Endothelial cell (in vitro differentiated cells): ENCODE measurements at regions not wholly inside any gene's neighbourhood (a gene's known extent, or its start where the extent isn't known, plus 50 kb on each side); places are given as distances from the start of the nearest gene placed in this dataset.

Experiments
- DNase-seq: peaks from one replicate; pipeline ENCODE4 v3.0.0; 2021; ENCODE audit warnings: low spot score
- H3K27ac Mint-ChIP-seq: one replicate; pipeline ENCODE4 v1.8.0; 2021; ENCODE audit warnings: mixed read lengths, inconsistent platforms; ENCODE audit not compliant: unreplicated experiment
- H3K27me3 Mint-ChIP-seq: one replicate; pipeline ENCODE4 v1.8.0; 2021; ENCODE audit warnings: mild to moderate bottlenecking, moderate library complexity, mixed read lengths, inconsistent platforms; ENCODE audit not compliant: unreplicated experiment
- H3K36me3 Mint-ChIP-seq: one replicate; pipeline ENCODE4 v1.8.0; 2021; ENCODE audit warnings: mild to moderate bottlenecking, low read depth, mixed read lengths, inconsistent platforms; ENCODE audit not compliant: unreplicated experiment
- H3K4me1 Mint-ChIP-seq: one replicate; pipeline ENCODE4 v1.8.0; 2021; ENCODE audit warnings: mild to moderate bottlenecking, mixed read lengths, inconsistent platforms; ENCODE audit not compliant: unreplicated experiment
- H3K4me3 Mint-ChIP-seq: one replicate; pipeline ENCODE4 v1.8.0; 2021; ENCODE audit warnings: mild to moderate bottlenecking, mixed read lengths, inconsistent platforms; ENCODE audit not compliant: unreplicated experiment
- H3K9me3 Mint-ChIP-seq: one replicate; pipeline ENCODE4 v1.8.0; 2021; ENCODE audit warnings: mixed read lengths, inconsistent platforms; ENCODE audit not compliant: unreplicated experiment
- CTCF ChIP-seq: fragments of 200-600 bp; sonication (generic); IDR thresholded peaks from one replicate; pipeline ENCODE4 v1.5.0; 2021; ENCODE audit warnings: antibody characterized with exemption; ENCODE audit not compliant: unreplicated experiment

GRCh38 chr5:141783947-141784296 is 94.3 kb downstream of the PCDH1 start:
- H3K27ac Mint-ChIP-seq: no peak overlapping the region
- no peak overlapping the region for H3K4me3 Mint-ChIP-seq
- peaks cover 10% of the 10 kb centered on the region for H3K27me3 Mint-ChIP-seq
- no peak for TF ChIP-seq CTCF
- no peaks in the 10 kb centered on the region for H3K36me3 Mint-ChIP-seq
- H3K9me3 Mint-ChIP-seq: no peaks in the 10 kb centered on the region
- no peak for DNase-seq
- peaks cover 15% of the 10 kb centered on the region for H3K4me1 Mint-ChIP-seq

DNA sequence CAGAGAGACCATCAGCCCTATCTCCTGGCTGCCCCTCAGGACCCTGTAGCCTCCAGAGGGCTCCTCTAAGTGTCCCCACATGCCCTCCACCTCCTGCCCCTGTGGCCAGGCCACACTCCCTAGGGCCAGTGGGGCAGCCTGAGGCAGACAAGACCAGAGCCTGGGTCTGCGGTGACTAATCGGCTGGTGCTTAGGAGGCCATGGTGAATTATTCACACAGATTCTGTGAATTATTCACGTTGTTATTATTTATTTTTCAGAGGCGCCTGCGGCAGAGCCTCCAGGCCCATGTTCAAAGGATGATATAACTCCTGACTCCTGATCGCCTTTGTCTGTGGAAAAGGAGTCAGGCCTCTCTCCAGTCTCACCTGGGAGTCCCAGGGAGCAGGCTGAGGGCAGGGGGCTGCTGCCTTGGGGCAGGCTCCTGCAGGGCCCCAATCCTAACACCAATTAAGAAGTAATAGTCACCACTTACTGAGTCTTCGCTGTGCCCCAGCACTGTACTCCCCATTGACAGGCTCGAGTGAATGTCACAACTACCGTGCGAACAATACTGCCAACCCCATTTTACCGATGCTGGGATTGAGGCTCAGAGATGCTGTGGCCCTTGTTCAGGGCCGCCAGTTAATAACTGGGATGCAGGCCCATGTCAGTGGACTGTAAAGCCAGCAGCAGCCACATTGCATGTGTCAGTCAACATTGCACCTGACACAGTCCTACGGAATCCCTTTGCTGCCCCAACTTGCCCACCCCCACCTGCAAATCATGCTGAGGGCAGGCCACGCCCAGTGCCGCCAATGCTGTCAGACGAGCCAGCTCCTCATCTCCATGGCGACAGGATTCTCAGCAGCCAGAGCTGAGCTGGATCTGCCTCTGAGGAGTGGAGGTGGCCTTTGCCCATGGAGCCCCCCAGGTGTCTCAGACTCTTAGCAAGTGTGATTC is 94.9 kb downstream of the PCDH1 start:
- Mint-ChIP-seq H3K36me3 (no peaks in the 10 kb centered on the region), H3K27ac (no peak overlapping the region)
- DNase-seq: no peak

GRCh38 chr5:141781910-141782309 is 96.3 kb downstream of the PCDH1 start:
- Mint-ChIP-seq H3K4me3 (no peak overlapping the region), H3K4me1 (peaks cover 10% of the 10 kb centered on the region), H3K9me3 (no peaks in the 10 kb centered on the region), H3K27ac (no peak overlapping the region), H3K36me3 (no peaks in the 10 kb centered on the region), H3K27me3 (peaks cover 11% of the 10 kb centered on the region)
- no peak for DNase-seq
- no peak for TF ChIP-seq CTCF

More for the DNA sequence above, 94.9 kb downstream of the PCDH1 start:
- Mint-ChIP-seq H3K4me1 (peaks cover 12% of the 10 kb centered on the region), H3K9me3 (no peaks in the 10 kb centered on the region), H3K4me3 (no peak overlapping the region), H3K27me3 (peaks cover 11% of the 10 kb centered on the region)
- TF ChIP-seq CTCF: no peak

GRCh38 chr5:141780952-141781781 is 97.0 kb downstream of the PCDH1 start:
- Mint-ChIP-seq H3K27ac (no peak overlapping the region), H3K27me3 (peaks cover 11% of the 10 kb centered on the region), H3K4me1 (peaks cover 10% of the 10 kb centered on the region), H3K4me3 (no peak overlapping the region), H3K36me3 (no peaks in the 10 kb centered on the region), H3K9me3 (no peaks in the 10 kb centered on the region)
- TF ChIP-seq CTCF: no peak
- DNase-seq: no peak
